Effector memory CD4-positive, alpha-beta T cell (primary cell): ENCODE measurements at regions not wholly inside any gene's neighbourhood (a gene's known extent, or its start where the extent isn't known, plus 50 kb on each side); places are given as distances from the start of the nearest gene placed in this dataset.

Experiments used
- DNase-seq, 3 donors: peaks; one replicate each; pipeline ENCODE4 v3.0.0-alpha.2; 2020
- H3K27ac ChIP-seq: 2 replicates; pipeline ENCODE4 v1.7.0; 2013; ENCODE audit warnings: mild to moderate bottlenecking, low read length, moderate library complexity; ENCODE audit not compliant: insufficient read depth, poor library complexity, severe bottlenecking
- H3K27me3 ChIP-seq: replicated peaks from 2 replicates; pipeline ENCODE4 v1.7.0; 2013; ENCODE audit warnings: mild to moderate bottlenecking, low read length; ENCODE audit not compliant: insufficient read depth, control insufficient read depth, poor library complexity, severe bottlenecking
- H3K36me3 ChIP-seq: 2 replicates; pipeline ENCODE4 v1.7.0; 2013; ENCODE audit warnings: mild to moderate bottlenecking, low read length, moderate library complexity; ENCODE audit not compliant: control insufficient read depth, insufficient read depth
- H3K4me1 ChIP-seq: 2 replicates; pipeline ENCODE4 v1.7.0; 2013; ENCODE audit warnings: low read length, mild to moderate bottlenecking; ENCODE audit not compliant: control insufficient read depth, insufficient read depth, poor library complexity, severe bottlenecking
- H3K4me3 ChIP-seq: 2 replicates; pipeline ENCODE4 v1.7.0; 2013; ENCODE audit warnings: low read length, low read depth, mild to moderate bottlenecking; ENCODE audit not compliant: insufficient read depth, poor library complexity, severe bottlenecking
- H3K9me3 ChIP-seq: 2 replicates; pipeline ENCODE4 v1.7.0; 2013; ENCODE audit warnings: mild to moderate bottlenecking, low read length, moderate library complexity; ENCODE audit not compliant: control insufficient read depth

DNA sequence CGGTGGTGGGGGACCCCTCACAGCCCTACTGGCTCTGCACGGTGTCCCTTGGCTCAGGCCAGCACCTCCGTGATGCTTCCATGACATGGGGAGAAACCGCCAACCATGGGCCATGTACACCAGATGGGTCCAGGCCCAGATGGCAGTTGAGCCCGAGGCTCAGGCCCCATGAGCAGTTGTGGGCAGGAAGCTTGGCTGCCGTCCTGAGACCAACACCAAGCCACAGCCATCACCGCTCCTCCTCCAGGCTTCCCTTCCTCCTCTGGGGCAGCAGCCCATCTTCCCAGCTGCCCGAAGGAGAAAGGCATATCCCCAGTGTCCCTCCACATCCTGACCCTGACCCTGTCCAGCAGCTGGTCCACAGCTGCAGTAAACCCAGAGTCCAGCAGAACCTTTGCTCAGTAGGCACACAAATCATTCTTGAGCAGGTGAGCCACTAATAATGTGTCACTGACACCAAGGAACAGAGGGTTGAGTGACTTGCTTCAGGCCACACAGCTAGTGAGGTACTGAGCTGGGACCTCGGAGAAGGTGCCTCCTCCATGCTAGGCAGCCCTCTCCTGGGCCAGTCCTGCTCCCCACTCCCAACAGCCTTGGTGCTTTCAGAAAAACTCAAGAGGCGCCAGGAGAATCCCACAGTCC is 204.9 kb downstream of the CTTN start:
- H3K27me3 ChIP-seq, result no peaks in the 10 kb centered on the region
- no peaks in the 10 kb centered on the region for H3K9me3 ChIP-seq
- no peak overlapping the region for H3K4me3 ChIP-seq
- no peaks in the 10 kb centered on the region for H3K4me1 ChIP-seq
- no peaks in the 10 kb centered on the region for H3K36me3 ChIP-seq
- no peak for DNase-seq
- no peak overlapping the region for H3K27ac ChIP-seq

DNA sequence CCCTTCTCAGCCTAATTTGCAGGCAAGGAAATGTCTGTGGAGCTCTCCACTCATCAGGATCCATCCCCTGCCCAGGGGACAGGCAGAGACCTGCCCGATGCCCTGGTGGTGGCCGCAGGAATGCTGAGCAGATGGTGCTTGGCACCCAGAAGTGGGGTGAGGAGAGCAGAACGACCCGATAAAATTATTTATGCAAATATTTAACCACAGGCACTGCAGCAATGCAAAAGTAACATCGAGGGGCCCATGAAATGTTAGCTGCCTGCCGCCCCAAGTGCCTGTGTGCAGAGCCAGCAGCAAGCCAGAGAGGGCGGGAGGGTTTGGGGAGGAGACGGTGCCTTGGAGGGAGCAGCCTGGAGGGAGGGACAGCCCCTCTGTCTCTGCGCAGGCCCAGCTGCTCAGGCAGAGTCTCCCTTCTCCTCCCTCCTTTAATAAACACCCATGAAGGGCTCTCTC is 205.5 kb downstream of the CTTN start:
- Histone ChIP-seq H3K4me3 (no peak overlapping the region), H3K4me1 (no peaks in the 10 kb centered on the region), H3K36me3 (no peaks in the 10 kb centered on the region), H3K27ac (no peak overlapping the region), H3K9me3 (no peaks in the 10 kb centered on the region), H3K27me3 (no peaks in the 10 kb centered on the region)
- no peak for DNase-seq

DNA sequence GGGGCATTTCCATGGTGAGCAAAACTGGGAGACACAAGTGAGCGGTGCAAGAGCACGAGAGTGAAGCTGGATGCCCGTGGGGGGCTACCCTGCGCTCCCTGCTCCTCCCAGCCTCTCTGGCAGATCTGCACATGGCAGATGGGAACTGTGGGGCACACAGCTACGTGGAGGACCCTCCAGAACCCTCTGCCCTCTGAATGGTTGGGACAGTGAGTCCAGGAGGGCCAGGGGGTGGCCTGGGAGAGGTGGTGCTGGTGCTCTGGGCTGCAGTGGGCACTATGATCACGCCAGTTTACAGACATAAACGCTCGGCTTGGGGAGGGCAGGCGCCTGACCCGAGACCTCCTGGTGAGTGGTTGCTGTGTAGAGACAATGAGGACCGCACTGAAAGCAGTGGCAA is 205.9 kb downstream of the CTTN start:
- H3K27me3 ChIP-seq, result no peaks in the 10 kb centered on the region

DNA sequence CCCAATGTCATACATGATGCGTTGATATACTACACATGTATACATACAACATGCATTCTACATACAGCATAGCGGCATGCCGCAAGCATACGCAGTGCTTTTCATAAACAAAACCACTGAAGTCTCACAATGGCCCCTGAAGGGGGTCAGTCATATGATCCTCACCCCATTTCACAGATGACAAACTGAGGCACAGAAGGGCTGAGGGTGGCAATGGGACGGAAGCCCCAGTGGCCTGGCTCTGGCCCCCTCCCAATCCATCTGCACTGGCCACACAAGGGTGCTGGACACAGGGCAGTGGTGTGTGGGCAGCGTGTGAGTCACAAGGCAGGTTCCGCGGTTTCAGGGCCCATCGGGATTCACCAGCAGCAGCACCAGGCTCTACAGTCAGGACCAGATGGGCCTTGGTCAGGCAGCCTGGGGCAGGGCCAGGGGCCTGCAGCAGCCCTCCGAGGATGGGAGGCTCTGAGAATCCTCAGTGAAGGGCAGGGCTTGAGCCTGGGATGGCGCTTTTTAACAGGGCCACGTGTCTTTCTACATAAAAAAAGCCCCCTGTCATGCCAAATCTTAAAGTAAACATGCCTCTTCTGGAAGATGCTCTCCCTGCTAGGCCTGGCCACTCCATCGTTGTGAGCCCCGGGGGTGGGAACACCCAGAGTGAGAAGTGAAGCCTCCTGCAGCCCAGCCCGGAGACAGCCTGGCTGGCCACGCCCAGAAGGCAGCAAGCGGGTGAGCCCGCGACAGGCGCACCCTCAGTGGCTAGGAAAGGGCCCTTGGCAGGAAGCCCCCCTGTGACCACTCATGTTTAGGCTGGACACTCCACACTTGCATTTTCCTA is 206.5 kb downstream of the CTTN start:
- Histone ChIP-seq H3K4me3 (no peak overlapping the region), H3K4me1 (no peaks in the 10 kb centered on the region), H3K9me3 (no peaks in the 10 kb centered on the region), H3K27me3 (no peaks in the 10 kb centered on the region), H3K27ac (no peak overlapping the region), H3K36me3 (no peaks in the 10 kb centered on the region)
- no peak for DNase-seq

More for the DNA sequence above, 205.9 kb downstream of the CTTN start:
- Histone ChIP-seq H3K27ac (no peak overlapping the region), H3K9me3 (no peaks in the 10 kb centered on the region), H3K4me1 (no peaks in the 10 kb centered on the region), H3K4me3 (no peak overlapping the region), H3K36me3 (no peaks in the 10 kb centered on the region)
- DNase-seq, result no peak

DNA sequence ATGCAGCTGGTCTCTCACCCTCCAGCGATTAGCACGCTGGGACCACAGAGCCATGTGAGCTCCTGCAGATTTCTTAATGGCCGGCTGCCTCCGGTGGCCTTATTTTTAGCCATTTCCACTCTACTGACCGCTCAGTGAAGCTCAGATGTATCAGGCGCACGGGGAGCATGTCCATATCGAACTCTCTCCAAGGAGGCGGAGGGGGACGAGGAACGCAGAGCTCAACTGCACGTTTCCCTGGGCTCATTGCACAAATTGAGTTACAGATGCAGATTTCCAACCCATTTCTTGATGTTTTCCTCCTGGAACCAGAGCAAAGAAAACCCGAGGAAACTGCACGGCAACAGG is 207.1 kb downstream of the CTTN start:
- DNase-seq, result no peak
- H3K27ac ChIP-seq, result no peak overlapping the region
- no peaks in the 10 kb centered on the region for H3K27me3 ChIP-seq
- H3K4me1 ChIP-seq, result no peaks in the 10 kb centered on the region
- no peaks in the 10 kb centered on the region for H3K9me3 ChIP-seq
- H3K36me3 ChIP-seq, result no peaks in the 10 kb centered on the region
- no peak overlapping the region for H3K4me3 ChIP-seq

DNA sequence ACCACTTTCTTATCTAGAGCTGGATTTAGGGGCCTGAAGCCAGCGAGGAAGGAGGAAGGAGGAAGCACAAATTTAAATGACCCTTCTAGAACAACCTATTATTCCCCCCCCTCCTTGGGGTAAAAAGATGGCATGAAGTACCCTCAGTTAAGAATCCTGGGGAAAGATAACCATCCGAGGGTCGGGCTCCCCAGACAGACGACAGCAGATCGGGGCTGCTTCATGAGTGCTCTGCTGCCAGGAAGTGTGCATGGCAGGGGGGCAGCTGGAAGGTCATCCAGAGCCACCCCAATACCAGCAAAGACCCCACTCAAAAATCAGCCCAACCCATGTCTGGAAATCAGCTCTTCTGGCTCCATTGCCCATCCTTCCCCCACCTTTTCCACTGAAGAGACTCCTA is 207.5 kb downstream of the CTTN start:
- Histone ChIP-seq H3K27ac (no peak overlapping the region), H3K4me1 (no peaks in the 10 kb centered on the region), H3K36me3 (no peaks in the 10 kb centered on the region), H3K27me3 (no peaks in the 10 kb centered on the region), H3K9me3 (no peaks in the 10 kb centered on the region), H3K4me3 (no peak overlapping the region)
- no peak for DNase-seq

DNA sequence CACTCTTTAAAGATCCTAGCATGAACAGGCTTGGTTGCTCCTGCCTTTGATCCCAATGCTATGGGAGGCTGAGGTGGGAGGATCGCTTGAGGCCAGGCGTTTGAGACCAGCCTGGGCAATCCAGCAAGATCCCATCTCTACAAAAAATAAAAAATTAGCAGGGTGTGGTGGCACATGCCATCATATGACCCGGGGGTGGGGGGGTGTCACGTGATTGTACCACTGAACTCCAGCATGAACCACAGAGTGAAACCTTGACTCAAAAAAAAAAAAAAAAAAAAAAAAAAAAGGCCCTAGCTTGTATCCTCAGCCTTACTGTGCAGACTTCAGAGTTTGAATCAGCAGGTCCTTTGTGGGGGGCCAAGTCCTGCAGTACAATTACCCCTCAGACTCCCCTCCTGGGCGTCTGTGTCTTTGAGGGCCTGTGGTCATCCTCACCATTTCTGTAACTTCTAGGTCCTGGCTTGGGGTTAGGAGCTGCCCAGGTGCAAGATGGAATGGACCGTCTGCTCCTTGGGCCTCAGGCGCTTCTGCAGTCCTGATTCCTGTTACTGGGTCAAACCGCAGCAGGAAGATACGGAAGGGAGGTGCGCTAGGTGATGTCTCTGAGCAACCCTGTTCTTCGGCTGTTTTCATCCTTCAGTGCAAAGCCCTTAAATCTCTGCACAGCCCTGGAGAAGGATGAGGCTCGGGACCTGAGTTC is 208.1 kb downstream of the CTTN start:
- Histone ChIP-seq H3K4me1 (no peaks in the 10 kb centered on the region), H3K9me3 (no peaks in the 10 kb centered on the region), H3K36me3 (no peaks in the 10 kb centered on the region), H3K4me3 (no peak overlapping the region), H3K27ac (no peak overlapping the region), H3K27me3 (no peaks in the 10 kb centered on the region)
- DNase-seq, result no peak

DNA sequence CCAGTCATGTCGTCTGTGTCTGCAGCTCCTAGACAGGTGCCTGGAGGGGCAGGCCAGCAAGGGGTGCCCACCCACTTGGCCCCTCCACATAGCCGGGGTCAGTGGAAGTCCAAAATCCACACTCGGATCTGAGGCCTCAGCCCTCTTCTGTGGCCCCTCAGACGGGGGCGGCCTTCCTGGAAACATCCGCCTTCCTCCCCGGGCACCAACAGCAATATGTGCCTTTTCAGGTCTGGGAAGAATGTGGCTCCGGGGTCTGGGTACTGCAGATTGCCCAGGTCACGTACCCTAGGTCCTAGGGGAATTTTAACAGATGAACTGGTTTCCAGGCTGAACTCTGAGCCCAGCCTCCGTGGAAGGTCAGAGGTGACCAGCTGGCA is 208.6 kb downstream of the CTTN start:
- H3K36me3 ChIP-seq, result no peaks in the 10 kb centered on the region
- no peaks in the 10 kb centered on the region for H3K9me3 ChIP-seq
- H3K27ac ChIP-seq, result no peak overlapping the region
- DNase-seq, result no peak
- no peaks in the 10 kb centered on the region for H3K4me1 ChIP-seq
- H3K27me3 ChIP-seq, result no peaks in the 10 kb centered on the region
- no peak overlapping the region for H3K4me3 ChIP-seq

DNA sequence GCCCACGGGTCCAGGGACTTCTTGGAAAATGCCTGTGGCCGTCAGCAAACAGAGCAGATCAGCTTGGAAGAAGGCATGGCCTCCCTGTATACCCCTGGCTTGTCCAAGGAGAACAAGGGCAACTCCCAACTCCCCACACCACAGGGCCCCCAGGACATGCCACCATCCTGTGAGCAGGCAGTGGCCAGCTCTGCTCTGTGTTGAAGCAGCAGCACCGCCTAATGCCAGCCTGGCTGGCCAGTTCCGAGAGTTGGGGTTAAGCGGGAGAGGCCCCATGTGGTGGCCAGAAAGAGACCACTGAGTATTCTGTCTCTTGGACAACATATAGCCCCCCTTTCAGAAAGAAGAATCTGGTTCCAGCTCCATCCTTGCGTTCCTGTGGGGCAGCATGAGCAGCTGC is 209.2 kb downstream of the CTTN start:
- no peaks in the 10 kb centered on the region for H3K4me1 ChIP-seq
- no peak overlapping the region for H3K27ac ChIP-seq

More for the DNA sequence above, 209.2 kb downstream of the CTTN start:
- DNase-seq, result no peak
- Histone ChIP-seq H3K27me3 (no peaks in the 10 kb centered on the region), H3K9me3 (no peaks in the 10 kb centered on the region), H3K36me3 (no peaks in the 10 kb centered on the region), H3K4me3 (no peak overlapping the region)
